Activated T-cell treated with anti-CD3 and anti-CD28 coated beads, Interleukin-2, amount 50 U/mL, for 4 hours (primary cell): ENCODE measurements at regions not wholly inside any gene's neighbourhood (a gene's known extent, or its start where the extent isn't known, plus 50 kb on each side); places are given as distances from the start of the nearest gene placed in this dataset.
A peak's percentile ranks its signal among the peaks of the same experiment; 100 is the strongest.
"Not testable (repeated sequence)": the region's sequence is repeated elsewhere in the genome, so short reads cannot be mapped to it uniquely, and the experiment has no call there.

ENCODE experiments used
- ATAC-seq, 2 donors: fragments of 200-7000 bp; cut with Tn5 transposase; one replicate each; pipeline ENCODE4 v1.10.0; 2021
- DNase-seq: peaks from one replicate; pipeline ENCODE4 v3.0.0-alpha.2; 2020
- H3K27me3 Mint-ChIP-seq: one replicate; pipeline ENCODE4 v1.8.0; 2021; ENCODE audit warnings: low read depth, mixed read lengths
- H3K36me3 Mint-ChIP-seq: one replicate; pipeline ENCODE4 v1.8.0; 2022; ENCODE audit warnings: mixed read lengths; ENCODE audit not compliant: insufficient read depth
- H3K4me1 Mint-ChIP-seq: one replicate; pipeline ENCODE4 v1.8.0; 2021; ENCODE audit warnings: low read depth, mixed read lengths
- H3K4me3 Mint-ChIP-seq: one replicate; pipeline ENCODE4 v1.8.0; 2021; ENCODE audit warnings: mild to moderate bottlenecking, moderate library complexity, mixed read lengths
- H3K9me3 Mint-ChIP-seq: one replicate; pipeline ENCODE4 v1.8.0; 2021; ENCODE audit warnings: mixed read lengths

DNA sequence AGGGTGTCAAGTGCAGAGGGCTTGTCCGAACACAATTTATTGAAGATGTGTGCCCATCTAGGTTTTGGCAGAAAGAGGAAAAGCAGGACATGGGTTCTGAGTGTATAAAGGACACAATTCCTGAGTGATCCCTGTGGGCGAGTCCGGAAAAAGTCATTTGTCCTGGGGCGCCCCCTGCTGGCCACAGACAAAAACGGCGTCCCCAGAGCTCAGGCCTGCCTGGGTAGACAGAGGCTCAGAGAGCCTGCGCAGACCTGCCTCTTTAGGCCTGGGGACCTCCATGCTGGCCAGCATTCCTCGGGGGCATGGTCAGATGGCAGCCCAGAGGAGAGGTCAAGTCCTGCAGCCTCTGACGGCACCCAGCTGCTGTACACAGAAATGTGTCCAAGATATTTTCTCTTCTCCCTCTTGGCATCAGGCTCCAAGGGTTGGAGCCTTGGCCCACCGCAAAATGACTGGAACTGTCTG lies 65.5 kb upstream of the LRP8 start:
- H3K4me1 Mint-ChIP-seq, result no peaks in the 10 kb centered on the region
- ATAC-seq, result peak; percentile 70 to 84
- no peaks in the 10 kb centered on the region for H3K9me3 Mint-ChIP-seq
- no peaks in the 10 kb centered on the region for H3K36me3 Mint-ChIP-seq
- H3K27me3 Mint-ChIP-seq, result peaks cover 3% of the 10 kb centered on the region
- peak; percentile 75 for DNase-seq
- no peak overlapping the region for H3K4me3 Mint-ChIP-seq

GRCh38 chr1:53394306-53394705 lies 64.9 kb upstream of the DMRTB1 start:
- H3K36me3 Mint-ChIP-seq, result no peaks in the 10 kb centered on the region
- no peaks in the 10 kb centered on the region for H3K9me3 Mint-ChIP-seq
- H3K4me1 Mint-ChIP-seq, result no peaks in the 10 kb centered on the region
- no peak for DNase-seq
- H3K4me3 Mint-ChIP-seq, result no peak overlapping the region
- peaks cover 3% of the 10 kb centered on the region for H3K27me3 Mint-ChIP-seq
- no peak for ATAC-seq

DNA sequence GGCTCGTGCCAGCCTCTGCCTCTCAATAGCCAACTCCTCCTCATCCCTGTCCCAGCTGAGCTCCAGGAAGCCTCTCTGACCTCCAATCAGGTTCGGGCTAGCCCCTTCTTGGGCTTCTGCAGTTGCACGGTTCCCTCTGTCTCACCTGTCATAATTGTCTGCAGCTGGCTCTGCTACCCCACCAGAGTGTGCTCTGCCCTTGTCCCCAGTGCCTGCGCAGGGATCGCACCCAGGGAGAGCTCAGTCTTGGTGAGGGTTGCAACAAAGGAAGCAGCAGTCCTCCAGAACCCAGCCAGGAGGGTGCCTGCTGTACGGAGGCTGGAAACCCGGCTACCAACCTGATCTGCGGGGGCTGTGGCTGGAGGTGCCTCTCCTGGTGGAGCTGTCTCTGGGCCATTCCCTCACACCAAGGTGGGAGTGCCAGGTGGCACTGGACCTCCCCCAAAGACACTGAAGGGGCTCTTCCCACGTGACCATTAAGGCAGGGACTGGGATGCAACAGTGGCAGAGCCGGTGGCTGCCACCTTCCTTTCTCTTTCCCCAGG lies 63.5 kb upstream of the DMRTB1 start:
- Mint-ChIP-seq H3K27me3 (peaks cover 3% of the 10 kb centered on the region), H3K9me3 (no peaks in the 10 kb centered on the region), H3K4me1 (no peaks in the 10 kb centered on the region), H3K36me3 (no peaks in the 10 kb centered on the region), H3K4me3 (no peak overlapping the region)
- no peak for ATAC-seq
- no peak for DNase-seq

DNA sequence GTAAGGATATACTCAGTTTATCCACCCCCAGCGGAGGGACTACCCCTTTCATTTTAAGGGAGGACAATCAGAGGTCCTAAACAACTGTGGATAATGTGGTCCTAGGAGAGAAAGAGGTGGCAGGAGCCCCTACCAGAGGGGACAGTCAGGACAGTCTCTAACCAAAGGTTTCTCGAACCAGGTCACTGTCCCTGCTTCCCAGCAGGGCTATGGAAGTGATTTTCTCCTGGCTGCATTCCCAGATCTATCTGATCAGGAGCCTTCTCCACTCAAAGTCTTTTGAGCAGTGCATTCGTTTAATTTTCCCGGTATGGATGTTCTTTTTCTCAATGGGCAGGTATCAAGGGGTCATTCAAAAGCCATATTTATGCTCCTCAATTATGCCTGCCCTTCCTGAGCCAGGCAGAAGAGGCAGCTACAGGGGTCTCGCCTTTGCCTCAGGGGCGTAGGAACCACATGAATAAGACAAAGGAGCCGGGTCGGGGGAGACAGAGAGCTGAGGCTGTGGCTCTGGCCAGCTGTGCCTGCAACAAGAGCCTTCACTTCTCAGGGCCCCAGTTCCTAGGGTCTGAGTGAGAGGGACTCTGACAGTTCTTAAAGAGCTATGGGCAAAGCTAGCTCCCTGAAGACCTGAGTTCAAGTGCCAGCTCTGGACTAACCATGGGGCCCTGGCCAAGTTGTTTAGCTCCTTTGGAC lies 62.5 kb upstream of the DMRTB1 start:
- peaks cover 3% of the 10 kb centered on the region for H3K27me3 Mint-ChIP-seq
- no peaks in the 10 kb centered on the region for H3K36me3 Mint-ChIP-seq
- ATAC-seq (no peak), DNase-seq (no peak)
- no peaks in the 10 kb centered on the region for H3K4me1 Mint-ChIP-seq
- H3K9me3 Mint-ChIP-seq, result no peaks in the 10 kb centered on the region
- no peak overlapping the region for H3K4me3 Mint-ChIP-seq

GRCh38 chr1:53398091-53398490 lies 61.1 kb upstream of the DMRTB1 start:
- no peak for DNase-seq

GRCh38 chr1:53398576-53399365 lies 60.4 kb upstream of the DMRTB1 start:
- Mint-ChIP-seq H3K4me1 (no peaks in the 10 kb centered on the region), H3K9me3 (no peaks in the 10 kb centered on the region), H3K27me3 (peaks cover 3% of the 10 kb centered on the region), H3K4me3 (no peak overlapping the region), H3K36me3 (no peaks in the 10 kb centered on the region)
- DNase-seq, result no peak
- ATAC-seq, result no peak

More at GRCh38 chr1:53398091-53398490, 61.1 kb upstream of the DMRTB1 start:
- Mint-ChIP-seq H3K4me1 (no peaks in the 10 kb centered on the region), H3K4me3 (no peak overlapping the region), H3K9me3 (no peaks in the 10 kb centered on the region), H3K36me3 (no peaks in the 10 kb centered on the region), H3K27me3 (peaks cover 3% of the 10 kb centered on the region)
- no peak for ATAC-seq

- H3K36me3 Mint-ChIP-seq, ATAC-seq, H3K4me1 Mint-ChIP-seq, DNase-seq, H3K27me3 Mint-ChIP-seq, H3K9me3 Mint-ChIP-seq, H3K4me3 Mint-ChIP-seq: not testable (repeated sequence)
These were observed 59.6 kb upstream of the DMRTB1 start for GRCh38 chr1:53399370-53400133.

DNA sequence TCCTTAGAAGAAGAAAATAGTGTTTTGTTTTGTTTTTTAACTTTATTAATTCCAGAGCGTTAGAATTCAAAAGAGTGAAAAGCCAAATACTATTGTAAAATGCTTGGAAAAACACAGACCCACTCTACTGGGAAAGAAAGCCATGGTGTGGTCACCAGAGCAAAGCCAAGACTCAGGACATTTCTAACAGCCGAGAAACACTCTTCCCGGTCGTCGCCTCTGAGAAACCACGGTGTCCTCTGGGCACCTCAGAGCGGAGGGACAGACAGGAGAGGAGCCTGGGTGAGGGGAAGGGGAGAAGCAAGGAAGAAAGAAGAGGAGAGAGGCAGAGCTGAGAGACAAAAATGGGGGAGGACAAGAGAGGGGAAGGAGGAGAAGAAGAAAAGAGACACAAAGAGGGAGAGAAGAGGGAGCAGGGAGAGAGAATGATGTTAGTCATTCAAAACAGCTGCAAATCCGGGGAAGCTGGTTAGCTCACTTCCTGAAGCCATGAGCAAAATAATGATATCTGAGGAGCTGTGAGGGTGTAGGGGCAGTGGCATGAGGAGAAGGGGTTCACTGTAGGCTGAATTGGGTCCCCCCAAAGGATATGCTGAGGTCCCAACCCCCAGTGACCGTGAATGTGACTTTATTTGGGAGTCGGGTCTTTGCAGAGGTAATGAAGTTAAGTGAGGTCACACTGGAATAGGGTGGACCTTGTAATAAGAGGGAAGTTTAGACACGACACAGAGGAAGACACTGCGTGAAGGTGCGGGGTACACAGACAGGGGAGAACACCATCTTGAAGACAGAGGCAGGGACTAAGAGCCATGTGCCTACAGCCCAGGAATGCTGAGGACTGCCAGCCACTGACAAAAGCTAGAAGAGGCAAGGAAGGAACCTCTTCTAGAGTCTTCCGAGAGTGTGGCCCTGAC lies 58.2 kb upstream of the DMRTB1 start:
- Mint-ChIP-seq H3K27me3 (peaks cover 3% of the 10 kb centered on the region), H3K9me3 (no peaks in the 10 kb centered on the region), H3K36me3 (no peaks in the 10 kb centered on the region), H3K4me3 (no peak overlapping the region), H3K4me1 (no peaks in the 10 kb centered on the region)
- no peak for ATAC-seq
- no peak for DNase-seq

GRCh38 chr1:53401813-53402745 lies 57.1 kb upstream of the DMRTB1 start:
- DNase-seq (no peak), ATAC-seq (no peak)
- no peaks in the 10 kb centered on the region for H3K4me1 Mint-ChIP-seq
- no peaks in the 10 kb centered on the region for H3K27me3 Mint-ChIP-seq
- H3K9me3 Mint-ChIP-seq, result no peaks in the 10 kb centered on the region
- no peaks in the 10 kb centered on the region for H3K36me3 Mint-ChIP-seq
- H3K4me3 Mint-ChIP-seq, result no peak overlapping the region

GRCh38 chr1:53402891-53403655 lies 56.1 kb upstream of the DMRTB1 start:
- no peaks in the 10 kb centered on the region for H3K36me3 Mint-ChIP-seq
- H3K9me3 Mint-ChIP-seq, result no peaks in the 10 kb centered on the region
- H3K4me3 Mint-ChIP-seq, result no peak overlapping the region
- ATAC-seq, result no peak
- H3K4me1 Mint-ChIP-seq, result peaks cover 4% of the 10 kb centered on the region
- no peak for DNase-seq
- no peaks in the 10 kb centered on the region for H3K27me3 Mint-ChIP-seq

- Mint-ChIP-seq H3K27me3 (no peaks in the 10 kb centered on the region), H3K36me3 (no peaks in the 10 kb centered on the region), H3K4me3 (no peak overlapping the region), H3K4me1 (peaks cover 18% of the 10 kb centered on the region), H3K9me3 (no peaks in the 10 kb centered on the region)
- ATAC-seq (no peak), DNase-seq (no peak)
These were observed 53.5 kb upstream of the DMRTB1 start for GRCh38 chr1:53405737-53406136.

DNA sequence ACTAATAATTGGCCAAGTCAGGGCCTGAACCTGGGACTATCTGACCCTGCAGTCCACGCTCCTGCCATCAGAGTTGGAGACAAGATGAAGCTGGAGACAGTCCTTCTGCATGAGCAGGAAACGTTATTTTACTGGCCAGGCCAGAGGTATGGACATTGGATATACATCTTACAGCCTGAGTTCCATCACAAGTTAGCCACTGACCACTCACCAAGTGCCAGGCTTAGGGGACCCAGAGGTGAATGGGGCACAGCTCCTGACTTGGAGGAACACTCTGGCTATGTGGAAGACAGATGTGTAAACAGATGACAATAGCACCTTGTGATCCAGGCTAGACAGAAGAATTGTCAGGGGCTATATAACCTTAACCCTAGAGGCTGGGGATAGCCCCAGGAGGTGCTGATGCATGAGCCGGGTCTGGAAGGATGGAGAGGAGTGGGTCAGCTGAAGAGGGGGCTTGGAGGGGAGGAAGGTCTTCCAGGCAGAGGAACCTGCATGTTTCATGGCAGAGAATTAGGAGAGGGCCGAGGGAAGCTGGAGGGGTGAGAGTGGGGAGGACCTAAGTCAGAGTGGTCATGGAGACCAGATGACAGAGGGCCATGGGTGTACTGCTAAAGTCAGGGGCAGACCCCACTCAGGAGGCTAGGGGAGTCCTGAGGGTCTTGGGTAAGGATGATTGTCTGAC lies 52.5 kb upstream of the DMRTB1 start:
- no peak for DNase-seq
- peaks cover 27% of the 10 kb centered on the region for H3K4me1 Mint-ChIP-seq
- no peak overlapping the region for H3K4me3 Mint-ChIP-seq
- no peaks in the 10 kb centered on the region for H3K9me3 Mint-ChIP-seq
- H3K36me3 Mint-ChIP-seq, result no peaks in the 10 kb centered on the region
- no peak for ATAC-seq
- no peaks in the 10 kb centered on the region for H3K27me3 Mint-ChIP-seq
